LoVo (cell line): ENCODE measurements at regions not wholly inside any gene's neighbourhood (a gene's known extent, or its start where the extent isn't known, plus 50 kb on each side); places are given as distances from the start of the nearest gene placed in this dataset.
A peak's percentile ranks its signal among the peaks of the same experiment; 100 is the strongest.

ENCODE experiments used
- DNase-seq: peaks from one replicate; pipeline ENCODE4 v3.0.0-alpha.2; 2016; ENCODE audit warnings: low spot score

GRCh38 chr11:112401036-112401769 is 140.5 kb upstream of the PLET1 start:
- DNase-seq: no peak

- DNase-seq: no peak
Measured at GRCh38 chr11:112403432-112403831, 142.8 kb upstream of the PLET1 start.

GRCh38 chr11:112404112-112404511 is 143.5 kb upstream of the PLET1 start:
- no peak for DNase-seq

- no peak for DNase-seq
Measured at GRCh38 chr11:112408517-112408916, 147.9 kb upstream of the PLET1 start.

GRCh38 chr11:112410325-112410724 is 149.7 kb upstream of the PLET1 start:
- no peak for DNase-seq

GRCh38 chr11:112412383-112412782 is 151.7 kb upstream of the PLET1 start:
- no peak for DNase-seq

- no peak for DNase-seq
Measured at GRCh38 chr11:112417339-112417738, 156.7 kb upstream of the PLET1 start.

- DNase-seq: no peak
Measured at GRCh38 chr11:112418438-112418837, 157.8 kb upstream of the PLET1 start.

- DNase-seq: no peak
Measured at GRCh38 chr11:112421879-112422278, 161.2 kb upstream of the PLET1 start.

GRCh38 chr11:112425121-112425520 is 164.5 kb upstream of the PLET1 start:
- no peak for DNase-seq

GRCh38 chr11:112437096-112437495 is 176.4 kb upstream of the PLET1 start:
- DNase-seq: no peak

GRCh38 chr11:112439614-112440013 is 179.0 kb upstream of the PLET1 start:
- DNase-seq: no peak

- no peak for DNase-seq
Measured at GRCh38 chr11:112440518-112440917, 179.9 kb upstream of the PLET1 start.

GRCh38 chr11:112448168-112448567 is 187.5 kb upstream of the PLET1 start:
- DNase-seq: no peak

GRCh38 chr11:112448806-112449205 is 188.1 kb upstream of the PLET1 start:
- DNase-seq: no peak

GRCh38 chr11:112451250-112451649 is 190.6 kb upstream of the PLET1 start:
- DNase-seq: no peak

GRCh38 chr11:112453601-112454577 is 193.2 kb upstream of the PLET1 start:
- DNase-seq: peak; percentile 5

GRCh38 chr11:112454841-112455240 is 194.2 kb upstream of the PLET1 start:
- no peak for DNase-seq

GRCh38 chr11:112455791-112456190 is 195.1 kb upstream of the PLET1 start:
- DNase-seq: no peak

- no peak for DNase-seq
Measured at GRCh38 chr11:112457532-112457931, 196.9 kb upstream of the PLET1 start.

GRCh38 chr11:112459001-112459400 is 198.3 kb upstream of the PLET1 start:
- DNase-seq: peak; percentile 28

- DNase-seq: no peak
Measured at GRCh38 chr11:112460141-112460540, 199.5 kb upstream of the PLET1 start.

GRCh38 chr11:112464949-112465348 is 204.3 kb upstream of the PLET1 start:
- no peak for DNase-seq
